Trophoblast cell (in vitro differentiated cells and primary cell): ENCODE measurements at regions not wholly inside any gene's neighbourhood (a gene's known extent, or its start where the extent isn't known, plus 50 kb on each side); places are given as distances from the start of the nearest gene placed in this dataset.
"Not testable (repeated sequence)": the region's sequence is repeated elsewhere in the genome, so short reads cannot be mapped to it uniquely, and the experiment has no call there.

Experiments
- DNase-seq, 2 donors: peaks; one replicate each; pipeline ENCODE4 v3.0.0-alpha.2; 2016
- H2AFZ ChIP-seq: 2 replicates; pipeline ENCODE4 v1.6.1; 2013; ENCODE audit warnings: low read length, moderate library complexity, mild to moderate bottlenecking; ENCODE audit not compliant: insufficient read depth, poor library complexity
- H2AK5ac ChIP-seq: 2 replicates; pipeline ENCODE4 v1.6.1; 2013; ENCODE audit warnings: mild to moderate bottlenecking, low read length
- H2BK120ac ChIP-seq: 2 replicates; pipeline ENCODE4 v1.6.1; 2013; ENCODE audit warnings: low read length, mild to moderate bottlenecking, moderate library complexity; ENCODE audit not compliant: insufficient read depth, poor library complexity
- H2BK12ac ChIP-seq: 2 replicates; pipeline ENCODE4 v1.6.1; 2013; ENCODE audit warnings: mild to moderate bottlenecking, low read length, moderate library complexity
- H2BK5ac ChIP-seq: 2 replicates; pipeline ENCODE4 v1.6.1; 2013; ENCODE audit warnings: low read length, low read depth, moderate library complexity, mild to moderate bottlenecking; ENCODE audit not compliant: poor library complexity
- H3K14ac ChIP-seq: 2 replicates; pipeline ENCODE4 v1.6.1; 2013; ENCODE audit warnings: mild to moderate bottlenecking, low read length
- H3K18ac ChIP-seq: 2 replicates; pipeline ENCODE4 v1.6.1; 2013; ENCODE audit warnings: mild to moderate bottlenecking, low read length
- H3K23ac ChIP-seq: 2 replicates; pipeline ENCODE4 v1.6.1; 2013; ENCODE audit warnings: low read length
- H3K27ac ChIP-seq: 2 replicates; pipeline ENCODE4 v1.5.1; 2013; ENCODE audit warnings: low read depth, mild to moderate bottlenecking, inconsistent platforms, low read length, moderate library complexity
- H3K27me3 ChIP-seq: 2 replicates; pipeline ENCODE4 v1.6.1; 2013; ENCODE audit warnings: inconsistent platforms, mild to moderate bottlenecking, low read length, moderate library complexity; ENCODE audit not compliant: insufficient read depth
- H3K36me3 ChIP-seq, 2 experiments: 1 replicate in 1 of 2; 2 replicates in 1 of 2; pipeline ENCODE4 v1.6.1; 2013; ENCODE audit warnings: low read length in 2 of 2, mild to moderate bottlenecking in 2 of 2, moderate library complexity in 1 of 2; ENCODE audit not compliant: insufficient read depth in 2 of 2, control insufficient read depth in 1 of 2
- H3K4ac ChIP-seq: 2 replicates; pipeline ENCODE4 v1.6.1; 2013; ENCODE audit warnings: low read depth, mild to moderate bottlenecking, low read length, moderate library complexity
- H3K4me1 ChIP-seq, 2 experiments: 1 replicate in 1 of 2; 2 replicates in 1 of 2; pipeline ENCODE4 v1.6.1; 2013; ENCODE audit warnings: low read length in 2 of 2, mild to moderate bottlenecking in 2 of 2, moderate library complexity in 1 of 2; ENCODE audit not compliant: insufficient read depth in 2 of 2, control insufficient read depth in 1 of 2
- H3K4me2 ChIP-seq: 2 replicates; pipeline ENCODE4 v1.6.1; 2013; ENCODE audit warnings: inconsistent platforms, mild to moderate bottlenecking, low read length, moderate library complexity
- H3K4me3 ChIP-seq: 2 replicates; pipeline ENCODE4 v1.5.1; 2013; ENCODE audit warnings: mild to moderate bottlenecking, low read depth, low read length, inconsistent platforms
- H3K79me1 ChIP-seq: one replicate; pipeline ENCODE4 v1.6.1; 2013; ENCODE audit warnings: low read length
- H3K79me2 ChIP-seq: 2 replicates; pipeline ENCODE4 v1.6.1; 2013; ENCODE audit warnings: low read length, mild to moderate bottlenecking; ENCODE audit not compliant: control insufficient read depth, insufficient read depth, poor library complexity
- H3K9ac ChIP-seq: 2 replicates; pipeline ENCODE4 v1.6.1; 2013; ENCODE audit warnings: mild to moderate bottlenecking, low read length
- H3K9me3 ChIP-seq: 2 replicates; pipeline ENCODE4 v1.6.1; 2013; ENCODE audit warnings: low read depth, mild to moderate bottlenecking, control low read depth, inconsistent platforms, low read length; ENCODE audit not compliant: insufficient read depth
- H4K12ac ChIP-seq: 2 replicates; pipeline ENCODE4 v1.6.1; 2013; ENCODE audit warnings: low read depth, mild to moderate bottlenecking, low read length, moderate library complexity
- H4K8ac ChIP-seq: 2 replicates; pipeline ENCODE4 v1.6.1; 2013; ENCODE audit warnings: low read depth, mild to moderate bottlenecking, low read length, moderate library complexity
- H4K91ac ChIP-seq: one replicate; pipeline ENCODE4 v1.6.1; 2013; ENCODE audit warnings: low read depth, mild to moderate bottlenecking, low read length, moderate library complexity
- WGBS: extraction: QIAGEN DNeasy Blood & Tissue Kit; methylation state at CpG from one replicate; pipeline ENCODE4 v1.1.7; 2013; ENCODE audit warnings: missing lambda C conversion rate; ENCODE audit not compliant: insufficient read length, insufficient coverage; ENCODE audit errors: extremely low coverage; 5-methylcytosine and 5-hydroxymethylcytosine counted together

- no peak overlapping the region for H3K9ac ChIP-seq
- H2BK120ac ChIP-seq = no peak overlapping the region
- H3K23ac ChIP-seq = no peak overlapping the region
- H3K4me1 ChIP-seq = no peaks in the 10 kb centered on the region
- H2AFZ ChIP-seq = no peak overlapping the region
- H3K4me2 ChIP-seq = no peak overlapping the region
- no peak overlapping the region for H2BK5ac ChIP-seq
- H2AK5ac ChIP-seq = no peak overlapping the region
- H4K8ac ChIP-seq = no peak overlapping the region
- H3K36me3 ChIP-seq = no peaks in the 10 kb centered on the region
- H4K91ac ChIP-seq = no peak overlapping the region
- no peak overlapping the region for H3K14ac ChIP-seq
- no peak overlapping the region for H3K27ac ChIP-seq
- H3K27me3 ChIP-seq = no peaks in the 10 kb centered on the region
- no peak overlapping the region for H4K12ac ChIP-seq
- H3K4ac ChIP-seq = no peak overlapping the region
- no peak overlapping the region for H3K18ac ChIP-seq
- H2BK12ac ChIP-seq = no peak overlapping the region
- DNase-seq = no peak
- no peak overlapping the region for H3K4me3 ChIP-seq
- no peaks in the 10 kb centered on the region for H3K79me1 ChIP-seq
- WGBS = no CpG with 5 or more reads among the region's 4 CpGs
- no peaks in the 10 kb centered on the region for H3K79me2 ChIP-seq
- no peaks in the 10 kb centered on the region for H3K9me3 ChIP-seq
These were observed 78.4 kb upstream of the FANCL start for GRCh38 chr2:58319481-58319880.

GRCh38 chr2:58318949-58319348, 77.8 kb upstream of the FANCL start:
- H2BK12ac ChIP-seq, H4K91ac ChIP-seq, H3K9me3 ChIP-seq, H3K14ac ChIP-seq, H2AK5ac ChIP-seq, H3K18ac ChIP-seq, H2BK5ac ChIP-seq, H3K36me3 ChIP-seq, H3K9ac ChIP-seq, H2BK120ac ChIP-seq, H3K4me3 ChIP-seq, H4K12ac ChIP-seq, H3K79me2 ChIP-seq, H3K4ac ChIP-seq, H3K23ac ChIP-seq, H3K4me1 ChIP-seq, H3K27ac ChIP-seq, DNase-seq, H3K4me2 ChIP-seq, H3K27me3 ChIP-seq, H2AFZ ChIP-seq, H3K79me1 ChIP-seq, H4K8ac ChIP-seq: not testable (repeated sequence)
- no CpG with 5 or more reads among the region's 7 CpGs for WGBS

- Histone ChIP-seq H4K12ac (no peak overlapping the region), H4K91ac (no peak overlapping the region), H3K4me1 (peaks cover 0 to 2% of the 10 kb centered on the region in 2 experiments), H3K23ac (no peak overlapping the region), H3K9me3 (no peaks in the 10 kb centered on the region), H3K4me2 (no peak overlapping the region), H3K18ac (no peak overlapping the region), H3K36me3 (no peaks in the 10 kb centered on the region), H3K79me1 (no peaks in the 10 kb centered on the region), H2BK120ac (no peak overlapping the region), H2AFZ (no peak overlapping the region), H4K8ac (no peak overlapping the region), H2BK12ac (no peak overlapping the region), H3K79me2 (no peaks in the 10 kb centered on the region), H3K27ac (peak overlapping the region; percentile 34), H2BK5ac (no peak overlapping the region), H3K27me3 (no peaks in the 10 kb centered on the region), H2AK5ac (no peak overlapping the region), H3K4ac (no peak overlapping the region), H3K9ac (no peak overlapping the region), H3K4me3 (no peak overlapping the region), H3K14ac (no peak overlapping the region)
- DNase-seq = peak; percentile 91 to 97
- no CpG with 5 or more reads among the region's 2 CpGs for WGBS
These were observed 72.8 kb upstream of the FANCL start for GRCh38 chr2:58313926-58314325.

GRCh38 chr2:58308435-58308834, 67.3 kb upstream of the FANCL start:
- no peak overlapping the region for H4K8ac ChIP-seq
- DNase-seq = no peak
- H3K79me1 ChIP-seq = no peaks in the 10 kb centered on the region
- no peak overlapping the region for H4K12ac ChIP-seq
- no peaks in the 10 kb centered on the region for H3K9me3 ChIP-seq
- H3K4ac ChIP-seq = no peak overlapping the region
- H4K91ac ChIP-seq = no peak overlapping the region
- H3K4me3 ChIP-seq = no peak overlapping the region
- H3K4me2 ChIP-seq = no peak overlapping the region
- H2AK5ac ChIP-seq = no peak overlapping the region
- H3K27me3 ChIP-seq = no peaks in the 10 kb centered on the region
- no peak overlapping the region for H3K18ac ChIP-seq
- no peak overlapping the region for H2BK5ac ChIP-seq
- H3K79me2 ChIP-seq = no peaks in the 10 kb centered on the region
- no peak overlapping the region for H3K23ac ChIP-seq
- no peak overlapping the region for H3K27ac ChIP-seq
- peaks cover 0 to under 1% of the 10 kb centered on the region in 2 experiments for H3K4me1 ChIP-seq
- H2BK12ac ChIP-seq = no peak overlapping the region
- H3K36me3 ChIP-seq = no peaks in the 10 kb centered on the region
- no peak overlapping the region for H3K9ac ChIP-seq
- no peak overlapping the region for H3K14ac ChIP-seq
- no peak overlapping the region for H2BK120ac ChIP-seq
- H2AFZ ChIP-seq = no peak overlapping the region

GRCh38 chr2:58304843-58305242, 63.7 kb upstream of the FANCL start:
- no peak overlapping the region for H3K18ac ChIP-seq
- no peaks in the 10 kb centered on the region for H3K9me3 ChIP-seq
- no peaks in the 10 kb centered on the region for H3K4me1 ChIP-seq
- no peak overlapping the region for H4K91ac ChIP-seq
- no peaks in the 10 kb centered on the region for H3K27me3 ChIP-seq
- no peak overlapping the region for H2BK120ac ChIP-seq
- no peak overlapping the region for H3K27ac ChIP-seq
- no peak overlapping the region for H3K23ac ChIP-seq
- H3K79me2 ChIP-seq = no peaks in the 10 kb centered on the region
- H3K79me1 ChIP-seq = no peaks in the 10 kb centered on the region
- H2AK5ac ChIP-seq = no peak overlapping the region
- DNase-seq = no peak
- no peak overlapping the region for H2BK12ac ChIP-seq
- no peak overlapping the region for H3K4ac ChIP-seq
- H3K14ac ChIP-seq = no peak overlapping the region
- no peak overlapping the region for H3K4me3 ChIP-seq
- no peak overlapping the region for H3K9ac ChIP-seq
- H2AFZ ChIP-seq = no peak overlapping the region
- H3K4me2 ChIP-seq = no peak overlapping the region
- no peak overlapping the region for H2BK5ac ChIP-seq
- H4K8ac ChIP-seq = no peak overlapping the region
- H3K36me3 ChIP-seq = no peaks in the 10 kb centered on the region
- no peak overlapping the region for H4K12ac ChIP-seq
